ENCODE measurements at regions not wholly inside any gene's neighbourhood (a gene's known extent, or its start where the extent isn't known, plus 50 kb on each side); places are given as distances from the start of the nearest gene placed in this dataset.

GRCh38 chr11:97157221-97157740, 767.5 kb downstream of the JRKL start:
- TF ChIP-seq CTCF (conservative IDR thresholded peaks at IDR 0.05) = no peak
- H3K27me3 Mint-ChIP-seq (ENCODE audit: low read depth) = no peaks in the 10 kb centered on the region
- no peak overlapping the region for H3K27ac Mint-ChIP-seq
- H3K14ac ChIP-seq (ENCODE audit: insufficient read depth, low read length) = no peak overlapping the region
- H2AFZ ChIP-seq (ENCODE audit: low read length) = no peak overlapping the region
- H3K79me2 ChIP-seq (ENCODE audit: insufficient read depth, low read length) = no peaks in the 10 kb centered on the region
- H3K23me2 ChIP-seq (ENCODE audit: insufficient read length, low read depth, low read length, poor library complexity, severe bottlenecking) = no peaks in the 10 kb centered on the region
- no peaks in the 10 kb centered on the region for H3K9me3 ChIP-seq (ENCODE audit: control insufficient read depth, low read depth, low read length)
- H2BK12ac ChIP-seq (ENCODE audit: insufficient read length, low read depth, low read length) = no peak overlapping the region
- H3K23ac ChIP-seq (ENCODE audit: insufficient read length, low read depth, low read length) = no peak overlapping the region
- H4K91ac ChIP-seq (ENCODE audit: insufficient read length, low read depth, low read length) = no peak overlapping the region
- H3K18ac ChIP-seq (ENCODE audit: insufficient read length, low read depth, low read length) = no peak overlapping the region
- H3K9me3 Mint-ChIP-seq = no peaks in the 10 kb centered on the region
- peaks cover 14 to 17% of the 10 kb centered on the region in 2 experiments for H3K4me1 Mint-ChIP-seq
- no CpG with 5 or more reads among the region's 2 CpGs for WGBS (ENCODE audit: extremely low coverage, insufficient read length, low lambda C conversion rate)
- DNase-seq = no peak
- H3K4ac ChIP-seq (ENCODE audit: low read depth, low read length) = no peak overlapping the region
- no peak overlapping the region for H2BK15ac ChIP-seq (ENCODE audit: low read depth, low read length)
- no peak overlapping the region for H3K9ac ChIP-seq (ENCODE audit: extremely low read depth, insufficient read length, low read length)
- H4K5ac ChIP-seq (ENCODE audit: insufficient read length, low read depth, low read length) = no peak overlapping the region
- H3K4me3 Mint-ChIP-seq = no peak overlapping the region
- no peak overlapping the region for H3K4me2 ChIP-seq (ENCODE audit: insufficient read depth, insufficient read length, low read length)
- H4K8ac ChIP-seq (replicated peaks; ENCODE audit: insufficient read length, low read depth, low read length) = no peak overlapping the region
- no peak overlapping the region for H2BK20ac ChIP-seq (ENCODE audit: low read depth, low read length, poor library complexity, severe bottlenecking)
- H3K56ac ChIP-seq (ENCODE audit: insufficient read length, low read depth, low read length) = no peak overlapping the region
- H3K27ac ChIP-seq (ENCODE audit: insufficient read length, low read depth, low read length) = no peak overlapping the region
- no peak overlapping the region for H2BK5ac ChIP-seq (ENCODE audit: insufficient read length, low read length)
- H3K4me1 ChIP-seq (ENCODE audit: insufficient read depth, low read length) = peaks cover 7% of the 10 kb centered on the region; the same call in 1 of the 2 replicates
- no peaks in the 10 kb centered on the region for H3K79me1 ChIP-seq (ENCODE audit: insufficient read depth, low read depth, low read length, poor library complexity, severe bottlenecking)
- H3T11ph ChIP-seq (ENCODE audit: low read length) = no peak overlapping the region
- no peaks in the 10 kb centered on the region for H3K36me3 Mint-ChIP-seq (ENCODE audit: insufficient read depth in 1 of 3, low read depth in 3 of 3)
- no peak overlapping the region for H2BK120ac ChIP-seq (ENCODE audit: low read depth, low read length, poor library complexity, severe bottlenecking)
- H2AK5ac ChIP-seq (ENCODE audit: insufficient read length, low read length) = no peak overlapping the region
- no peaks in the 10 kb centered on the region for H4K20me1 ChIP-seq (ENCODE audit: control insufficient read depth, insufficient read depth, insufficient read length)
- H3K27me3 ChIP-seq (ENCODE audit: insufficient read depth, low read length) = no peaks in the 10 kb centered on the region
